ENCODE measurements at regions not wholly inside any gene's neighbourhood (a gene's known extent, or its start where the extent isn't known, plus 50 kb on each side); places are given as distances from the start of the nearest gene placed in this dataset.

GRCh38 chr9:106795031-106795430 is 67.9 kb upstream of the ZNF462 start:
- TF ChIP-seq JUN (CRISPR knock-in tag; IDR thresholded peaks at IDR 0.05) (no peak), ZNF232 (CRISPR knock-in tag; IDR thresholded peaks at IDR 0.05) (no peak), AR (CRISPR knock-in tag; IDR thresholded peaks at IDR 0.05) (no peak), CREM (CRISPR knock-in tag; IDR thresholded peaks at IDR 0.05) (no peak), ZNF532 (CRISPR knock-in tag; IDR thresholded peaks at IDR 0.05; ENCODE audit: borderline replicate concordance) (no peak), TEAD4 (CRISPR knock-in tag; IDR thresholded peaks at IDR 0.05) (no peak), ETV6 (CRISPR knock-in tag; IDR thresholded peaks at IDR 0.05) (no peak), JAZF1 (CRISPR knock-in tag; IDR thresholded peaks at IDR 0.05) (no peak), TP53 (CRISPR knock-in tag; IDR thresholded peaks at IDR 0.05) (no peak), FOXK1 (CRISPR knock-in tag; IDR thresholded peaks at IDR 0.05) (no peak), NR2C2 (CRISPR knock-in tag; IDR thresholded peaks at IDR 0.05) (no peak), USF1 (CRISPR knock-in tag; IDR thresholded peaks at IDR 0.05) (no peak), PREB (CRISPR knock-in tag; IDR thresholded peaks at IDR 0.05; ENCODE audit: borderline replicate concordance) (no peak)
- Mint-ChIP-seq H3K27me3 (ENCODE audit: low read depth) (no peaks in the 10 kb centered on the region), H3K4me1 (peaks cover 6% of the 10 kb centered on the region; the same call in 1 of the 2 replicates), H3K4me3 (no peak overlapping the region), H3K9me3 (no peaks in the 10 kb centered on the region), H3K36me3 (no peaks in the 10 kb centered on the region), H3K27ac (no peak overlapping the region)
- CTCF ChIA-PET = no interaction called here
- POLR2A ChIA-PET = no interaction called here
- DNase-seq (ENCODE audit: low spot score) (no peak), ATAC-seq (no peak)

- Mint-ChIP-seq H3K36me3 (no peaks in the 10 kb centered on the region), H3K27me3 (ENCODE audit: low read depth) (no peaks in the 10 kb centered on the region), H3K4me1 (peaks cover 6% of the 10 kb centered on the region; the same call in 1 of the 2 replicates), H3K4me3 (no peak overlapping the region), H3K27ac (no peak overlapping the region), H3K9me3 (0 out of 2 replicates have a peak, but pooled peaks cover under 1% of the 10 kb centered on the region)
- TF ChIP-seq FOXP1 (CRISPR knock-in tag; IDR thresholded peaks at IDR 0.05; ENCODE audit: borderline replicate concordance) = no peak
- no peak for TF ChIP-seq ARID4B (CRISPR knock-in tag; IDR thresholded peaks at IDR 0.05; ENCODE audit: borderline replicate concordance)
- TF ChIP-seq ZNF396 (CRISPR knock-in tag; IDR thresholded peaks at IDR 0.05; ENCODE audit: borderline replicate concordance) = no peak
- TF ChIP-seq FOXJ3 (CRISPR knock-in tag; IDR thresholded peaks at IDR 0.05; ENCODE audit: borderline replicate concordance) = no peak
- no peak for TF ChIP-seq PRRX2 (CRISPR knock-in tag; IDR thresholded peaks at IDR 0.05)
- TF ChIP-seq SMAD3 (CRISPR knock-in tag; IDR thresholded peaks at IDR 0.05; ENCODE audit: borderline replicate concordance) = no peak
- no peak for TF ChIP-seq ZNF232 (CRISPR knock-in tag; IDR thresholded peaks at IDR 0.05)
- no peak for TF ChIP-seq ATF2 (CRISPR knock-in tag; IDR thresholded peaks at IDR 0.05; ENCODE audit: borderline replicate concordance, low read depth)
- no peak for TF ChIP-seq TCF7 (CRISPR knock-in tag; IDR thresholded peaks at IDR 0.05; ENCODE audit: low read depth)
- DNase-seq (ENCODE audit: low spot score) (no peak), ATAC-seq (no peak)
- ChIA-PET POLR2A (no interaction called here), CTCF (no interaction called here)
Observed at GRCh38 chr9:106796771-106797170, 66.2 kb upstream of the ZNF462 start.

All from WTC11 (cell line).